A673 (cell line): ENCODE measurements at regions not wholly inside any gene's neighbourhood (a gene's known extent, or its start where the extent isn't known, plus 50 kb on each side); places are given as distances from the start of the nearest gene placed in this dataset.

Experiments
- BruUV-seq: library from RNA; stranded (reverse); fragments of 400-500 nt; replicated peaks from 2 replicates; lab custom pipeline; 2021; lab: Mats Ljungman, UMichigan
- CTCF ChIA-PET: fragments of 300-600 bp; sonication (Branson Sonifier 250); formaldehyde crosslinking; loops from one replicate; lab custom pipeline; 2022; ENCODE audit warnings: antibody characterized with exemption; lab: Charles Lee
- POLR2A ChIA-PET: fragments of 300-600 bp; sonication (Branson Sonifier 250); formaldehyde crosslinking; loops from one replicate; lab custom pipeline; 2022; ENCODE audit warnings: antibody characterized with exemption; ENCODE audit not compliant: low non-redundant PET; lab: Charles Lee
- DNase-seq: peaks from one replicate; pipeline ENCODE4 v3.0.0-alpha.2; 2015; ENCODE audit warnings: low spot score
- H3K27ac ChIP-seq: fragments of 200-600 bp; sonication (generic); 2 replicates; pipeline ENCODE4 v1.5.1; 2016; ENCODE audit warnings: mixed run types, low read depth, mild to moderate bottlenecking, mixed read lengths, antibody characterized with exemption, low read length; ENCODE audit not compliant: poor library complexity, severe bottlenecking
- H3K27me3 ChIP-seq: fragments of 200-600 bp; sonication (generic); replicated peaks from 2 replicates; pipeline ENCODE4 v1.6.1; 2017; ENCODE audit warnings: mixed run types, low read depth, mild to moderate bottlenecking, mixed read lengths, antibody characterized with exemption, low read length; ENCODE audit not compliant: insufficient read depth, poor library complexity
- H3K36me3 ChIP-seq: fragments of 200-600 bp; sonication (generic); 2 replicates; pipeline ENCODE4 v1.6.1; 2016; ENCODE audit warnings: mixed run types, mild to moderate bottlenecking, mixed read lengths, antibody characterized with exemption, low read length; ENCODE audit not compliant: insufficient read depth, poor library complexity, severe bottlenecking
- H3K4me1 ChIP-seq: fragments of 200-600 bp; sonication (generic); 2 replicates; pipeline ENCODE4 v1.6.1; 2017; ENCODE audit warnings: mixed run types, mild to moderate bottlenecking, mixed read lengths, antibody characterized with exemption, low read length; ENCODE audit not compliant: insufficient read depth, poor library complexity, severe bottlenecking
- H3K4me3 ChIP-seq: fragments of 200-600 bp; sonication (generic); 2 replicates; pipeline ENCODE4 v1.5.1; 2016; ENCODE audit warnings: low read depth, mixed run types, mild to moderate bottlenecking, mixed read lengths, low read length; ENCODE audit not compliant: poor library complexity, severe bottlenecking
- H3K9me3 ChIP-seq: fragments of 200-600 bp; sonication (generic); 2 replicates; pipeline ENCODE4 v1.6.1; 2016; ENCODE audit warnings: mixed run types, low read depth, mild to moderate bottlenecking, mixed read lengths, antibody characterized with exemption, low read length; ENCODE audit not compliant: poor library complexity, severe bottlenecking
- EZH2 ChIP-seq: fragments of 200-600 bp; sonication (generic); IDR thresholded peaks from 2 replicates; pipeline ENCODE4 v1.6.1; 2017; ENCODE audit warnings: borderline replicate concordance, low read depth, mild to moderate bottlenecking, mixed read lengths, antibody characterized with exemption, low read length; ENCODE audit not compliant: poor library complexity, severe bottlenecking
- intact Hi-C: fragments of 100-400 bp; cut with micrococcal nuclease; formaldehyde crosslinking; loops from one replicate; pipeline ENCODE4 v1.10.0; 2022; ENCODE audit not compliant: unreplicated experiment
- TF ChIP-seq, protein P1 (sequence below): fragments of 300-800, 200-600 bp; sonication (generic); conservative IDR thresholded peaks from 2 replicates; pipeline ENCODE4 v1.5.1; 2017; ENCODE audit warnings: low read depth, mild to moderate bottlenecking, antibody characterized with exemption, low read length, moderate library complexity, mixed read lengths

DNA sequence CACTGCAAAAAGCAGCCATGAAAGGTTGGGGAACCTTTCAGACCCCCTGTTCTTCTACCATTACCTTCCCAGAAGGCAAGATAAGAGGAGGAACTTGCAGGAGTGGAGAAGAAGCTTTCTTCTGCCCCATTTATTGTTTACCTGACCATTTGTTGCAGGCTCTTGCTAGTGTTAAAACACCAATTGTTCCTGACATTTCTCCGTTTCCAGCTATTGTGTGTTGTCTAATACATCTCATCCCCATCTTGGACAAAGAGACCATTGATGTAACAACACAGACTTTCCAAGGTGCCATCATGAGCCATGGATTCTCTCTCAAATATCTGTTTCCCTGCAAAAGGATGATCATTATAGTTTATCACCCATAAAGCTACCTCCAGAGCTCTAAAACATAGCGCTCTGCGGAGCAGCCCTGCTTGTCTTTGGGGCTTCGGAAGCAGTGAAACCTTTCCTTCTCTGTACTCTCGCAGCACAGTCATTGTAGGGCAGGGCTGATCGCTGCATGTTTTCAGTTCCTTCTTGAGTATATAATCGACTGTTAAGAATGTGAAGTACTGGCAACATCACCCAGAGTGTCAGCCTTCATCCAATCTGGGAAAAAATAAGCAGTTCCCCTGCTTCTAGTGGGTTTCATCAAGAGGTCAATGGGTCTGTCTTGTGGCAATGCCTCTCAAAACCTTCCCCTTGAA, 680.0 kb downstream of the SEMA5A start:
- Histone ChIP-seq H3K4me3 (no peak overlapping the region), H3K4me1 (no peaks in the 10 kb centered on the region), H3K9me3 (no peaks in the 10 kb centered on the region), H3K27ac (no peak overlapping the region), H3K36me3 (no peaks in the 10 kb centered on the region), H3K27me3 (no peaks in the 10 kb centered on the region)
- intact Hi-C loops: no loop called here
- TF ChIP-seq, protein P1, sequence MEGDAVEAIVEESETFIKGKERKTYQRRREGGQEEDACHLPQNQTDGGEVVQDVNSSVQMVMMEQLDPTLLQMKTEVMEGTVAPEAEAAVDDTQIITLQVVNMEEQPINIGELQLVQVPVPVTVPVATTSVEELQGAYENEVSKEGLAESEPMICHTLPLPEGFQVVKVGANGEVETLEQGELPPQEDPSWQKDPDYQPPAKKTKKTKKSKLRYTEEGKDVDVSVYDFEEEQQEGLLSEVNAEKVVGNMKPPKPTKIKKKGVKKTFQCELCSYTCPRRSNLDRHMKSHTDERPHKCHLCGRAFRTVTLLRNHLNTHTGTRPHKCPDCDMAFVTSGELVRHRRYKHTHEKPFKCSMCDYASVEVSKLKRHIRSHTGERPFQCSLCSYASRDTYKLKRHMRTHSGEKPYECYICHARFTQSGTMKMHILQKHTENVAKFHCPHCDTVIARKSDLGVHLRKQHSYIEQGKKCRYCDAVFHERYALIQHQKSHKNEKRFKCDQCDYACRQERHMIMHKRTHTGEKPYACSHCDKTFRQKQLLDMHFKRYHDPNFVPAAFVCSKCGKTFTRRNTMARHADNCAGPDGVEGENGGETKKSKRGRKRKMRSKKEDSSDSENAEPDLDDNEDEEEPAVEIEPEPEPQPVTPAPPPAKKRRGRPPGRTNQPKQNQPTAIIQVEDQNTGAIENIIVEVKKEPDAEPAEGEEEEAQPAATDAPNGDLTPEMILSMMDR: no peak
- TF ChIP-seq EZH2: no peak
- POLR2A ChIA-PET: no interaction called here
- no TSS peak for BruUV-seq
- no peak for DNase-seq
- CTCF ChIA-PET: no interaction called here

DNA sequence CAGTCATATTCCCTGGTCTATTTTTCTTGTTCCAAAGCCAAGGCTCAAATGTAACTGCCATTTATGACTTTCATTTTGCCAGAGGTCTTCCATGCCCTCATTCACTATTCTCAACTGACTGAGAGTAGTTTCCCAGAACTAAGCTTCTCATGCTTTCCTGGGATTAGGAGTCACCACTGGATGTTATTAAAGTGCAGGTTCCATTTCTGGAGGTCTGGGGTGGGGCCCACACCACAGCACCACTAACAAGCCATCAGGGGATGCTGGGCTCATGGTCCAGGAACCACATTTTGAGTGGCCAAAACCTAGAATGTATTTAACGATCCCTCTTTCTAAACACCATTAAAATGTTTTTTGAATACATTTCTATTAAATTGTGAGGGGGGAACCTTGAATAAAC, 677.6 kb downstream of the SEMA5A start:
- Histone ChIP-seq H3K9me3 (no peaks in the 10 kb centered on the region), H3K4me1 (no peaks in the 10 kb centered on the region), H3K4me3 (no peak overlapping the region), H3K27ac (no peak overlapping the region), H3K27me3 (no peaks in the 10 kb centered on the region), H3K36me3 (no peaks in the 10 kb centered on the region)
- no TSS peak for BruUV-seq
- no peak for DNase-seq
- ChIA-PET CTCF (no interaction called here), POLR2A (no interaction called here)
- intact Hi-C loops: no loop called here
- TF ChIP-seq EZH2: no peak
- TF ChIP-seq, protein P1: no peak

DNA sequence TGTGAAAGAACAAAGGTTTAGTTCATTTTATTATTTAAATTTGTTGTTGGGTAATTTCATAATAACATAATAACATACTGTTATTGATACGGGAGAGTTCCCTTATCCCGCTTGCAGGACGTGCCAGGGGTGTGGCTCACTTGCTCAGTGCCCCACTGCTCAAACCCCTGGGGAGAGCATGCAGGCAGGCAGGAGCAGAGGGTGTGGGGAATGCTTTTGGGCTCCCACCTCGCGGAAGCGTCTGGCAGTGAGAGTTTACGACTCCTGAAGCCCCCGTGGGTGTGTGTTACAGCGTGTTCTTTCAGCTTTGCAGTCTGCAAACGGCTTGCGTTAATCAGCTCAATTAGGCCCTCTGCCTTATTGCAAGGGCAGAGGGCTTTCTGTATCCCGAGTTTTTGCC, 675.9 kb downstream of the SEMA5A start:
- ChIA-PET POLR2A (no interaction called here), CTCF (no interaction called here)
- H3K27me3 ChIP-seq: no peaks in the 10 kb centered on the region
- no peak overlapping the region for H3K27ac ChIP-seq
- no peaks in the 10 kb centered on the region for H3K4me1 ChIP-seq
- DNase-seq: no peak
- H3K9me3 ChIP-seq: peaks cover 4% of the 10 kb centered on the region
- no peak overlapping the region for H3K4me3 ChIP-seq
- no peaks in the 10 kb centered on the region for H3K36me3 ChIP-seq
- intact Hi-C loops: no loop called here
- TF ChIP-seq, protein P1: no peak
- no peak for TF ChIP-seq EZH2
- BruUV-seq: no TSS peak
